GM23338 (cell line): ENCODE measurements at regions not wholly inside any gene's neighbourhood (a gene's known extent, or its start where the extent isn't known, plus 50 kb on each side); places are given as distances from the start of the nearest gene placed in this dataset.

Source experiments
- ATAC-seq: fragments of 200-7000 bp; cut with Tn5 transposase; 3 replicates; pipeline ENCODE4 v1.9.1; 2020
- DNase-seq: peaks from one replicate; pipeline ENCODE4 v3.0.0-alpha.2; 2015; ENCODE audit warnings: low spot score
- H2AFZ ChIP-seq: fragments of 200-600 bp; sonication (generic); 2 replicates; pipeline ENCODE4 v1.8.0; 2016; ENCODE audit warnings: antibody characterized with exemption, mild to moderate bottlenecking, moderate library complexity
- H3F3A ChIP-seq: fragments of 200-600 bp; sonication (generic); replicated peaks from 2 replicates; pipeline ENCODE4 v1.8.0; 2017; ENCODE audit warnings: antibody characterized with exemption, mixed run types, low read depth
- H3K27ac ChIP-seq: fragments of 200-600 bp; sonication (generic); 2 replicates; pipeline ENCODE4 v1.6.1; 2016; ENCODE audit warnings: low read depth
- H3K27me3 ChIP-seq: fragments of 200-600 bp; sonication (generic); 2 replicates; pipeline ENCODE4 v1.8.0; 2016; ENCODE audit warnings: mild to moderate bottlenecking, mixed run types, moderate library complexity; ENCODE audit not compliant: insufficient read depth
- H3K36me3 ChIP-seq: fragments of 200-600 bp; sonication (generic); 2 replicates; pipeline ENCODE4 v1.8.0; 2016; ENCODE audit warnings: mild to moderate bottlenecking; ENCODE audit not compliant: insufficient read depth
- H3K4me1 ChIP-seq: fragments of 200-600 bp; sonication (generic); 2 replicates; pipeline ENCODE4 v1.8.0; 2016; ENCODE audit warnings: mild to moderate bottlenecking, moderate library complexity; ENCODE audit not compliant: insufficient read depth
- H3K4me2 ChIP-seq: fragments of 200-600 bp; sonication (generic); 2 replicates; pipeline ENCODE4 v1.7.1; 2017; ENCODE audit warnings: mixed run types
- H3K4me3 ChIP-seq: fragments of 200-600 bp; sonication (generic); 2 replicates; pipeline ENCODE4 v1.6.1; 2016; ENCODE audit warnings: mixed run types
- H3K79me2 ChIP-seq: fragments of 200-600 bp; sonication (generic); replicated peaks from 2 replicates; pipeline ENCODE4 v1.8.0; 2017; ENCODE audit warnings: mild to moderate bottlenecking; ENCODE audit not compliant: insufficient read depth
- H3K9me2 ChIP-seq: fragments of 200-600 bp; sonication (generic); 2 replicates; pipeline ENCODE4 v1.8.0; 2017; ENCODE audit not compliant: insufficient read depth
- H4K20me1 ChIP-seq: fragments of 200-600 bp; sonication (generic); replicated peaks from 2 replicates; pipeline ENCODE4 v1.8.0; 2017; ENCODE audit warnings: mild to moderate bottlenecking; ENCODE audit not compliant: insufficient read depth
- H3K27ac Mint-ChIP-seq: 2 replicates; pipeline ENCODE4 v1.8.0; 2020; ENCODE audit warnings: inconsistent platforms, mild to moderate bottlenecking, moderate library complexity, mixed read lengths
- H3K27me3 Mint-ChIP-seq: 3 replicates; pipeline ENCODE4 v1.8.0; 2022; ENCODE audit warnings: low read depth, mild to moderate bottlenecking, moderate library complexity, mixed read lengths, inconsistent platforms; ENCODE audit not compliant: insufficient read depth, poor library complexity
- H3K36me3 Mint-ChIP-seq: 3 replicates; pipeline ENCODE4 v1.8.0; 2021; ENCODE audit warnings: low read depth, mild to moderate bottlenecking, inconsistent platforms, moderate library complexity, mixed read lengths
- H3K4me1 Mint-ChIP-seq: 3 replicates; pipeline ENCODE4 v1.8.0; 2020; ENCODE audit warnings: mild to moderate bottlenecking, inconsistent platforms, mixed read lengths
- H3K4me3 Mint-ChIP-seq: 3 replicates; pipeline ENCODE4 v1.8.0; 2021; ENCODE audit warnings: moderate library complexity, mild to moderate bottlenecking, inconsistent platforms, mixed read lengths
- H3K9me3 Mint-ChIP-seq: 3 replicates; pipeline ENCODE4 v1.8.0; 2020; ENCODE audit warnings: moderate library complexity, mild to moderate bottlenecking, inconsistent platforms, mixed read lengths
- CREB1 ChIP-seq: fragments of 250-450 bp; sonication (Bioruptor Pico); IDR thresholded peaks from 2 replicates; pipeline ENCODE4 v1.5.0; 2020; ENCODE audit warnings: low read depth, mild to moderate bottlenecking, moderate library complexity
- EZH2 ChIP-seq: fragments of 200-600 bp; sonication (generic); IDR thresholded peaks from one replicate; pipeline ENCODE4 v1.8.0; 2017; ENCODE audit warnings: antibody characterized with exemption, mild to moderate bottlenecking, low read depth; ENCODE audit not compliant: unreplicated experiment
- EZH2phosphoT487 ChIP-seq: fragments of 200-600 bp; sonication (generic); IDR thresholded peaks from one replicate; pipeline ENCODE4 v1.8.1; 2018; ENCODE audit warnings: antibody characterized with exemption; ENCODE audit not compliant: unreplicated experiment
- JUNB ChIP-seq: IDR thresholded peaks from one replicate; pipeline ENCODE4 v1.6.1; 2016; ENCODE audit warnings: antibody characterized with exemption; ENCODE audit not compliant: unreplicated experiment
- NANOG ChIP-seq: IDR thresholded peaks from 2 replicates; pipeline ENCODE4 v1.6.1; 2016; ENCODE audit warnings: antibody characterized with exemption, borderline replicate concordance
- POLR2AphosphoS5 ChIP-seq: IDR thresholded peaks from 2 replicates; pipeline ENCODE4 v1.6.1; 2016; ENCODE audit warnings: antibody characterized with exemption, low read depth
- STAT1 ChIP-seq: IDR thresholded peaks from one replicate; pipeline ENCODE4 v1.6.1; 2016; ENCODE audit warnings: antibody characterized with exemption; ENCODE audit not compliant: unreplicated experiment
- ZNF114 ChIP-seq: fragments of 250-450 bp; sonication (Bioruptor Pico); IDR thresholded peaks from 2 replicates; pipeline ENCODE4 v1.5.0; 2020; ENCODE audit warnings: mild to moderate bottlenecking, moderate library complexity
- ZNF331 ChIP-seq: fragments of 250-450 bp; sonication (Bioruptor Pico); IDR thresholded peaks from 2 replicates; pipeline ENCODE4 v1.5.0; 2020; ENCODE audit warnings: low read depth, mild to moderate bottlenecking, moderate library complexity
- TF ChIP-seq, protein P1 (sequence below), 2 experiments: fragments of 200-600 bp in 1 of 2; sonication (generic) in 1 of 2; conservative IDR thresholded peaks; 2 replicates each; pipeline versions ENCODE4 v1.5.1 to v1.6.1; 2016 to 2017; ENCODE audit warnings: antibody characterized with exemption in 2 of 2, low read depth in 2 of 2, mild to moderate bottlenecking in 2 of 2, moderate library complexity in 1 of 2
- TF ChIP-seq, protein P2 (sequence below): fragments of 250-450 bp; sonication (Bioruptor Pico); IDR thresholded peaks from 2 replicates; pipeline ENCODE4 v1.5.0; 2020; ENCODE audit warnings: mild to moderate bottlenecking, moderate library complexity
- TF ChIP-seq, protein P3 (sequence below): IDR thresholded peaks from one replicate; pipeline ENCODE4 v1.6.1; 2018; ENCODE audit warnings: antibody characterized with exemption; ENCODE audit not compliant: unreplicated experiment
- TF ChIP-seq, protein P4 (sequence below): IDR thresholded peaks from 2 replicates; pipeline ENCODE4 v1.6.1; 2016; ENCODE audit warnings: antibody characterized with exemption

DNA sequence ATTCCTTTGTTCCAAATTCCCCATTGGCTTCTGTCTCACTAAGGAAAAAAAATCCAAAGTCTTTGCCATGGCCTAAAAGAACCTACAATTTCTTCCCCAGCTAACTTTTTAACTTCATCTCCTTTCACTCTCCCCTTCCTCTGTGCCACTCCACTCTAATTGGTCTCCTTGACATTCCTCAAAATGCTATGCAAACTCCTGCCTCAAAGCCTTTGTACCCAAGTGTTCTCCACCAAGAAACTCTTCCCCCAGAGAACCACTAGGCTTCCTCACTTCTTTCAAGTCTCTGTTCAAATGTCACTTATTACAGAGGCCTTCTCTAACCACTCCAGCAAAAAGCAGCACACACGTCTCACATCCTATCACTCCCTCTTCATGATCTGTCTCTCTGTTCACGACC is 91.6 kb upstream of the NR4A3 start:
- H3K27ac ChIP-seq, result no peak overlapping the region
- H4K20me1 ChIP-seq, result no peaks in the 10 kb centered on the region
- DNase-seq (peak; percentile 31), ATAC-seq (no peak)
- TF ChIP-seq ZNF114 (CRISPR knock-in tag) (no peak), STAT1 (no peak), ZNF331 (no peak), NANOG (no peak), EZH2 (no peak), CREB1 (CRISPR knock-in tag) (no peak), JUNB (no peak), EZH2phosphoT487 (no peak), POLR2AphosphoS5 (no peak)
- TF ChIP-seq, protein P1, sequence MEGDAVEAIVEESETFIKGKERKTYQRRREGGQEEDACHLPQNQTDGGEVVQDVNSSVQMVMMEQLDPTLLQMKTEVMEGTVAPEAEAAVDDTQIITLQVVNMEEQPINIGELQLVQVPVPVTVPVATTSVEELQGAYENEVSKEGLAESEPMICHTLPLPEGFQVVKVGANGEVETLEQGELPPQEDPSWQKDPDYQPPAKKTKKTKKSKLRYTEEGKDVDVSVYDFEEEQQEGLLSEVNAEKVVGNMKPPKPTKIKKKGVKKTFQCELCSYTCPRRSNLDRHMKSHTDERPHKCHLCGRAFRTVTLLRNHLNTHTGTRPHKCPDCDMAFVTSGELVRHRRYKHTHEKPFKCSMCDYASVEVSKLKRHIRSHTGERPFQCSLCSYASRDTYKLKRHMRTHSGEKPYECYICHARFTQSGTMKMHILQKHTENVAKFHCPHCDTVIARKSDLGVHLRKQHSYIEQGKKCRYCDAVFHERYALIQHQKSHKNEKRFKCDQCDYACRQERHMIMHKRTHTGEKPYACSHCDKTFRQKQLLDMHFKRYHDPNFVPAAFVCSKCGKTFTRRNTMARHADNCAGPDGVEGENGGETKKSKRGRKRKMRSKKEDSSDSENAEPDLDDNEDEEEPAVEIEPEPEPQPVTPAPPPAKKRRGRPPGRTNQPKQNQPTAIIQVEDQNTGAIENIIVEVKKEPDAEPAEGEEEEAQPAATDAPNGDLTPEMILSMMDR (conservative IDR thresholded peaks at IDR 0.05; ENCODE audit: low read depth in 2 of 2), result no peak
- TF ChIP-seq, protein P2, sequence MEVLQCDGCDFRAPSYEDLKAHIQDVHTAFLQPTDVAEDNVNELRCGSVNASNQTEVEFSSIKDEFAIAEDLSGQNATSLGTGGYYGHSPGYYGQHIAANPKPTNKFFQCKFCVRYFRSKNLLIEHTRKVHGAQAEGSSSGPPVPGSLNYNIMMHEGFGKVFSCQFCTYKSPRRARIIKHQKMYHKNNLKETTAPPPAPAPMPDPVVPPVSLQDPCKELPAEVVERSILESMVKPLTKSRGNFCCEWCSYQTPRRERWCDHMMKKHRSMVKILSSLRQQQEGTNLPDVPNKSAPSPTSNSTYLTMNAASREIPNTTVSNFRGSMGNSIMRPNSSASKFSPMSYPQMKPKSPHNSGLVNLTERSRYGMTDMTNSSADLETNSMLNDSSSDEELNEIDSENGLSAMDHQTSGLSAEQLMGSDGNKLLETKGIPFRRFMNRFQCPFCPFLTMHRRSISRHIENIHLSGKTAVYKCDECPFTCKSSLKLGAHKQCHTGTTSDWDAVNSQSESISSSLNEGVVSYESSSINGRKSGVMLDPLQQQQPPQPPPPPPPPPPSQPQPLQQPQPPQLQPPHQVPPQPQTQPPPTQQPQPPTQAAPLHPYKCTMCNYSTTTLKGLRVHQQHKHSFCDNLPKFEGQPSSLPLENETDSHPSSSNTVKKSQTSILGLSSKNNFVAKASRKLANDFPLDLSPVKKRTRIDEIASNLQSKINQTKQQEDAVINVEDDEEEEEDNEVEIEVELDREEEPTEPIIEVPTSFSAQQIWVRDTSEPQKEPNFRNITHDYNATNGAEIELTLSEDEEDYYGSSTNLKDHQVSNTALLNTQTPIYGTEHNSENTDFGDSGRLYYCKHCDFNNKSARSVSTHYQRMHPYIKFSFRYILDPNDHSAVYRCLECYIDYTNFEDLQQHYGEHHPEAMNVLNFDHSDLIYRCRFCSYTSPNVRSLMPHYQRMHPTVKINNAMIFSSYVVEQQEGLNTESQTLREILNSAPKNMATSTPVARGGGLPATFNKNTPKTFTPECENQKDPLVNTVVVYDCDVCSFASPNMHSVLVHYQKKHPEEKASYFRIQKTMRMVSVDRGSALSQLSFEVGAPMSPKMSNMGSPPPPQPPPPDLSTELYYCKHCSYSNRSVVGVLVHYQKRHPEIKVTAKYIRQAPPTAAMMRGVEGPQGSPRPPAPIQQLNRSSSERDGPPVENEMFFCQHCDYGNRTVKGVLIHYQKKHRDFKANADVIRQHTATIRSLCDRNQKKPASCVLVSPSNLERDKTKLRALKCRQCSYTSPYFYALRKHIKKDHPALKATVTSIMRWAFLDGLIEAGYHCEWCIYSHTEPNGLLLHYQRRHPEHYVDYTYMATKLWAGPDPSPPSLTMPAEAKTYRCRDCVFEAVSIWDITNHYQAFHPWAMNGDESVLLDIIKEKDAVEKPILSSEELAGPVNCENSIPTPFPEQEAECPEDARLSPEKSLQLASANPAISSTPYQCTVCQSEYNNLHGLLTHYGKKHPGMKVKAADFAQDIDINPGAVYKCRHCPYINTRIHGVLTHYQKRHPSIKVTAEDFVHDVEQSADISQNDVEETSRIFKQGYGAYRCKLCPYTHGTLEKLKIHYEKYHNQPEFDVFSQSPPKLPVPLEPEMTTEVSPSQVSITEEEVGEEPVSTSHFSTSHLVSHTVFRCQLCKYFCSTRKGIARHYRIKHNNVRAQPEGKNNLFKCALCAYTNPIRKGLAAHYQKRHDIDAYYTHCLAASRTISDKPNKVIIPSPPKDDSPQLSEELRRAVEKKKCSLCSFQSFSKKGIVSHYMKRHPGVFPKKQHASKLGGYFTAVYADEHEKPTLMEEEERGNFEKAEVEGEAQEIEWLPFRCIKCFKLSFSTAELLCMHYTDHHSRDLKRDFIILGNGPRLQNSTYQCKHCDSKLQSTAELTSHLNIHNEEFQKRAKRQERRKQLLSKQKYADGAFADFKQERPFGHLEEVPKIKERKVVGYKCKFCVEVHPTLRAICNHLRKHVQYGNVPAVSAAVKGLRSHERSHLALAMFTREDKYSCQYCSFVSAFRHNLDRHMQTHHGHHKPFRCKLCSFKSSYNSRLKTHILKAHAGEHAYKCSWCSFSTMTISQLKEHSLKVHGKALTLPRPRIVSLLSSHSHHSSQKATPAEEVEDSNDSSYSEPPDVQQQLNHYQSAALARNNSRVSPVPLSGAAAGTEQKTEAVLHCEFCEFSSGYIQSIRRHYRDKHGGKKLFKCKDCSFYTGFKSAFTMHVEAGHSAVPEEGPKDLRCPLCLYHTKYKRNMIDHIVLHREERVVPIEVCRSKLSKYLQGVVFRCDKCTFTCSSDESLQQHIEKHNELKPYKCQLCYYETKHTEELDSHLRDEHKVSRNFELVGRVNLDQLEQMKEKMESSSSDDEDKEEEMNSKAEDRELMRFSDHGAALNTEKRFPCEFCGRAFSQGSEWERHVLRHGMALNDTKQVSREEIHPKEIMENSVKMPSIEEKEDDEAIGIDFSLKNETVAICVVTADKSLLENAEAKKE (CRISPR knock-in tag), result no peak
- TF ChIP-seq, protein P3, sequence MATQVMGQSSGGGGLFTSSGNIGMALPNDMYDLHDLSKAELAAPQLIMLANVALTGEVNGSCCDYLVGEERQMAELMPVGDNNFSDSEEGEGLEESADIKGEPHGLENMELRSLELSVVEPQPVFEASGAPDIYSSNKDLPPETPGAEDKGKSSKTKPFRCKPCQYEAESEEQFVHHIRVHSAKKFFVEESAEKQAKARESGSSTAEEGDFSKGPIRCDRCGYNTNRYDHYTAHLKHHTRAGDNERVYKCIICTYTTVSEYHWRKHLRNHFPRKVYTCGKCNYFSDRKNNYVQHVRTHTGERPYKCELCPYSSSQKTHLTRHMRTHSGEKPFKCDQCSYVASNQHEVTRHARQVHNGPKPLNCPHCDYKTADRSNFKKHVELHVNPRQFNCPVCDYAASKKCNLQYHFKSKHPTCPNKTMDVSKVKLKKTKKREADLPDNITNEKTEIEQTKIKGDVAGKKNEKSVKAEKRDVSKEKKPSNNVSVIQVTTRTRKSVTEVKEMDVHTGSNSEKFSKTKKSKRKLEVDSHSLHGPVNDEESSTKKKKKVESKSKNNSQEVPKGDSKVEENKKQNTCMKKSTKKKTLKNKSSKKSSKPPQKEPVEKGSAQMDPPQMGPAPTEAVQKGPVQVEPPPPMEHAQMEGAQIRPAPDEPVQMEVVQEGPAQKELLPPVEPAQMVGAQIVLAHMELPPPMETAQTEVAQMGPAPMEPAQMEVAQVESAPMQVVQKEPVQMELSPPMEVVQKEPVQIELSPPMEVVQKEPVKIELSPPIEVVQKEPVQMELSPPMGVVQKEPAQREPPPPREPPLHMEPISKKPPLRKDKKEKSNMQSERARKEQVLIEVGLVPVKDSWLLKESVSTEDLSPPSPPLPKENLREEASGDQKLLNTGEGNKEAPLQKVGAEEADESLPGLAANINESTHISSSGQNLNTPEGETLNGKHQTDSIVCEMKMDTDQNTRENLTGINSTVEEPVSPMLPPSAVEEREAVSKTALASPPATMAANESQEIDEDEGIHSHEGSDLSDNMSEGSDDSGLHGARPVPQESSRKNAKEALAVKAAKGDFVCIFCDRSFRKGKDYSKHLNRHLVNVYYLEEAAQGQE, result no peak
- TF ChIP-seq, protein P4, sequence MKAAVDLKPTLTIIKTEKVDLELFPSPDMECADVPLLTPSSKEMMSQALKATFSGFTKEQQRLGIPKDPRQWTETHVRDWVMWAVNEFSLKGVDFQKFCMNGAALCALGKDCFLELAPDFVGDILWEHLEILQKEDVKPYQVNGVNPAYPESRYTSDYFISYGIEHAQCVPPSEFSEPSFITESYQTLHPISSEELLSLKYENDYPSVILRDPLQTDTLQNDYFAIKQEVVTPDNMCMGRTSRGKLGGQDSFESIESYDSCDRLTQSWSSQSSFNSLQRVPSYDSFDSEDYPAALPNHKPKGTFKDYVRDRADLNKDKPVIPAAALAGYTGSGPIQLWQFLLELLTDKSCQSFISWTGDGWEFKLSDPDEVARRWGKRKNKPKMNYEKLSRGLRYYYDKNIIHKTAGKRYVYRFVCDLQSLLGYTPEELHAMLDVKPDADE, result no peak
- no peak overlapping the region for H3K4me3 ChIP-seq
- Mint-ChIP-seq H3K9me3 (no peaks in the 10 kb centered on the region), H3K4me3 (no peak overlapping the region), H3K36me3 (no peaks in the 10 kb centered on the region), H3K4me1 (peaks cover 12% of the 10 kb centered on the region), H3K27ac (no peak overlapping the region), H3K27me3 (no peaks in the 10 kb centered on the region)
- no peaks in the 10 kb centered on the region for H3K27me3 ChIP-seq
- no peaks in the 10 kb centered on the region for H3K79me2 ChIP-seq
- H3K36me3 ChIP-seq, result no peaks in the 10 kb centered on the region
- no peaks in the 10 kb centered on the region for H3F3A ChIP-seq
- H2AFZ ChIP-seq, result no peak overlapping the region
- no peaks in the 10 kb centered on the region for H3K4me1 ChIP-seq
- H3K9me2 ChIP-seq, result no peaks in the 10 kb centered on the region
- H3K4me2 ChIP-seq, result no peak overlapping the region
